ENCODE measurements at regions not wholly inside any gene's neighbourhood (a gene's known extent, or its start where the extent isn't known, plus 50 kb on each side); places are given as distances from the start of the nearest gene placed in this dataset.

GRCh38 chr6:47157063-47157462 lies 114.9 kb upstream of the ADGRF1 start:
- no peaks in the 10 kb centered on the region for H3K27me3 Mint-ChIP-seq (ENCODE audit: low read depth)
- no peak overlapping the region for H3K4me3 Mint-ChIP-seq
- peaks cover 8% of the 10 kb centered on the region for H3K4me1 Mint-ChIP-seq
- H3K36me3 Mint-ChIP-seq = no peaks in the 10 kb centered on the region
- no peak for TF ChIP-seq CTCF (IDR thresholded peaks at IDR 0.05; ENCODE audit: unreplicated experiment)
- no peak overlapping the region for H3K27ac Mint-ChIP-seq
- DNase-seq (ENCODE audit: low spot score in 2 of 2, unreplicated experiment in 2 of 2) = no peak
- no peaks in the 10 kb centered on the region for H3K9me3 Mint-ChIP-seq

GRCh38 chr6:47156196-47156595 lies 114.1 kb upstream of the ADGRF1 start:
- Mint-ChIP-seq H3K27ac (no peak overlapping the region), H3K36me3 (no peaks in the 10 kb centered on the region), H3K4me1 (peaks cover 8% of the 10 kb centered on the region)

GRCh38 chr6:47153404-47153755 lies 111.2 kb upstream of the ADGRF1 start:
- Mint-ChIP-seq H3K4me3 (no peak overlapping the region), H3K36me3 (no peaks in the 10 kb centered on the region), H3K4me1 (peaks cover 8% of the 10 kb centered on the region), H3K9me3 (no peaks in the 10 kb centered on the region), H3K27ac (no peak overlapping the region), H3K27me3 (ENCODE audit: low read depth) (no peaks in the 10 kb centered on the region)
- no peak for TF ChIP-seq CTCF (IDR thresholded peaks at IDR 0.05; ENCODE audit: unreplicated experiment)
- DNase-seq (ENCODE audit: low spot score in 2 of 2, unreplicated experiment in 2 of 2) = no peak

More at GRCh38 chr6:47156196-47156595, 114.1 kb upstream of the ADGRF1 start:
- no peaks in the 10 kb centered on the region for H3K27me3 Mint-ChIP-seq (ENCODE audit: low read depth)
- TF ChIP-seq CTCF (IDR thresholded peaks at IDR 0.05; ENCODE audit: unreplicated experiment) = no peak
- no peak for DNase-seq (ENCODE audit: low spot score in 2 of 2, unreplicated experiment in 2 of 2)
- no peaks in the 10 kb centered on the region for H3K9me3 Mint-ChIP-seq
- H3K4me3 Mint-ChIP-seq = no peak overlapping the region

- no peak overlapping the region for H3K4me3 Mint-ChIP-seq
- H3K4me1 Mint-ChIP-seq = peaks cover 8% of the 10 kb centered on the region
- no peak for DNase-seq (ENCODE audit: low spot score in 2 of 2, unreplicated experiment in 2 of 2)
- no peak overlapping the region for H3K27ac Mint-ChIP-seq
- H3K27me3 Mint-ChIP-seq (ENCODE audit: low read depth) = no peaks in the 10 kb centered on the region
- no peak for TF ChIP-seq CTCF (IDR thresholded peaks at IDR 0.05; ENCODE audit: unreplicated experiment)
- H3K9me3 Mint-ChIP-seq = no peaks in the 10 kb centered on the region
- no peaks in the 10 kb centered on the region for H3K36me3 Mint-ChIP-seq
Measured at GRCh38 chr6:47152666-47153403, 110.7 kb upstream of the ADGRF1 start.

GRCh38 chr6:47151232-47151898 lies 109.2 kb upstream of the ADGRF1 start:
- Mint-ChIP-seq H3K4me1 (peaks cover 20% of the 10 kb centered on the region), H3K4me3 (no peak overlapping the region), H3K9me3 (no peaks in the 10 kb centered on the region), H3K27me3 (ENCODE audit: low read depth) (no peaks in the 10 kb centered on the region), H3K36me3 (no peaks in the 10 kb centered on the region), H3K27ac (no peak overlapping the region)
- TF ChIP-seq CTCF (IDR thresholded peaks at IDR 0.05; ENCODE audit: unreplicated experiment) = no peak
- DNase-seq (ENCODE audit: low spot score in 2 of 2, unreplicated experiment in 2 of 2) = no peak

All from mesothelial cell of epicardium (in vitro differentiated cells).